HG02852 (cell line): ENCODE measurements at regions not wholly inside any gene's neighbourhood (a gene's known extent, or its start where the extent isn't known, plus 50 kb on each side); places are given as distances from the start of the nearest gene placed in this dataset.
"Not testable (repeated sequence)": the region's sequence is repeated elsewhere in the genome, so short reads cannot be mapped to it uniquely, and the experiment has no call there.

Source experiments
- ATAC-seq: cut with Tn5 transposase; IDR thresholded peaks from one replicate; pipeline ENCODE4 v1.9.1; 2021; ENCODE audit warnings: mild to moderate bottlenecking, moderate library complexity; ENCODE audit not compliant: unreplicated experiment

DNA sequence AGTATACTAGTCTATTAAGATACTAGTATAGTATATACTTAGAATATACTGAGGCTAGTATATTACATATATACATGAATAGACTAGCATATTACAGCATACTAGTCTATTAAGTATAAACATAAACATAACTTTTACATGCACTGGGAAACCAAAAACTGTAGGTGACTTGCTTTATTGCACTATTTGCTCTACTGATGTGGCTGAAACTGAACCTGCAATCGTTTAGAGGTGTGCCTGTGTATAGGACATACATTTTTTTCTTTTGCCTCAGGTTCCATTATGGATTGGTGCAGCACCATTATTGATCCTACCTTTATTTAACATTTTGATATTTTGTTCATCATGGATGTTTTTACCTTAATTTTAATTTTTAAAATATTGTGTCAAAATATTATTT, 143.2 kb upstream of the RGS6 start:
- no peak for ATAC-seq

DNA sequence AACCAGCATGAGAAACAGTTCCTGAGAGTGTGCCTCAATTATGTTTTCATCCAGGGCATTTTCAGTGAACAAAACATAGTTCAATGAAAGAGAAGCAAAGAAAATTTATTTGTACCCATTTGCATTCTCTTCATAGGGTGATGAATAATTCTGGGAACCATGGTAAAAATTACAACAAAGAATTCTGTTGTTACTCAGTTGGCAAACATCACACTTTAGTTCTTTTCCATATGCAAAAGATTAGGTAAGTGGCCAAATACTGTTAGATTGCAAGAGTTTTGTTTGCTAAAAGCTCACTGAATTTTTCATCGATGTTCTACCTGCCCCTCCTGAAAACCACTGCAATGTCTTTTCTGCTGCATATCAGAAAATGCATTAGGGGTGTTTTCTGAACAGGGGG, 132.4 kb upstream of the RGS6 start:
- ATAC-seq, result no peak

DNA sequence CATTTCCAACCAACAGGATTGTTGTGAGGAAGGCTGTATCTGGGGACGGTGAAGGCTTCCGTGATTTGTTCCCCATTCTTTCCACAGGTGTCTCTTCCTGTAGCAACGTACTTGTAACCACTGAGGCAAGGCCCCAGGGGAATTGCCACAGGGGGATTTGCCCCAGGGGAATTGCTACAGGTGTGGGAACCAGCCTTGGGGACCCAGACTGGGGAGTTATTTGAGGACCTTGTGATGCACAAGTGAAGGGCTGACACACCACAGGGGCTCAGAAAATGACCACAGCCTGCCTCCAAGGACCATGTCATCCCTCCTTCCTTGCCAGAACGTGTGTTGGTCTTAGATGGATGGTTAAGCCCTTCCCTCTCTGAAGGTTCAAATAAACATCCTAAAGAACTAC, 131.4 kb upstream of the RGS6 start:
- ATAC-seq, result no peak

DNA sequence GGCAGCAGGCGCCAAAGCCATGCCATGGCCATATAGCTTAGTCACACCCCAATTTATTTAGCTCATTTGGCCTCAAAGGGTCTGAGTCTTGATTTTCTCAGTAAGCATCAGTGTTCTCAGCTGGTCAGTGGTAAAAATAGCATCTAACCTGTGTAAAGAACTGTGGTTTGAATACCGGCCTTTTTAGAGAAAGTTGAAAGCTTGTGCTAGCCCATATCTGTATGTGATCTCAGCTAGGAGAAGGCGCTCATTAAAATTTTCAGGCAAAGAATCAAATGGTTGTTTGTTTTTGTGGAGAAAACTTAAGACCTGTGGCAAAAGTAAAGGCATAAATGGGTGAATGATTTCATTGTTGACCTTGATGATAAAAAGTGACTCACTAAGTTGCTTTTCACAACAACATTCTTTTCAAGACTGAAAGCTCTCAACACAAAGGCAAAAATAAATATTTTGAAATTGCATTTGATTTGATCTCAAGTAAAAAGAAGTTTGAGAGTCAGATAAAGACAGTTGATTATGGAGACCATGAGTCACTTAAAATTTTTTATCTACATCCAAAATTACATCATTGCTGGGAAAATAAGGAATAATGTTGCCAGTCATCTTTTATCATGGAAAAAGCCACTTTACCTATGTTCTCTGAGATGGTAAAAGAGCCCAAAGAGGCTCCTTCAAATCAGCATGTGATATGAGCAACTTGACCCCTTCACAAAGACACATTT, 128.5 kb upstream of the RGS6 start:
- ATAC-seq, result no peak

DNA sequence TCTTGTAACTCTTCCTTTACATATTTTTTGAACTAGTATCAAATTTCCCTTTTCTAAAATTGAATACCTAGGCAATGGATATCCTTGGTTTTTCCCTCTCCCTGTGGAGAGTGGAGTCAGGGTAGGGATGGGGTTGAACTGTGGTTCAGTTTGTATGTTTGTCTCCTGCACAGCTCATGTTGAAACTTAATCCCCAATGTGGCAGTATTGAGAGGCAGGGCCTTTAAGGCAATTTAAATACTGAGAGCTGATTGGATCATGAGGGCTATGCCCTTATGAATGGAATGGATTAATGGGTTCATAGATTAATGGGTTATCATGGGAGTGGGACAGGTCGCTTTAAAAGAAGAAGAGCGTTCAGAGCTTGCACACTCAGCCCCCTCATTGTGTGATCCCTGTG, 127.2 kb upstream of the RGS6 start:
- ATAC-seq, result no peak

DNA sequence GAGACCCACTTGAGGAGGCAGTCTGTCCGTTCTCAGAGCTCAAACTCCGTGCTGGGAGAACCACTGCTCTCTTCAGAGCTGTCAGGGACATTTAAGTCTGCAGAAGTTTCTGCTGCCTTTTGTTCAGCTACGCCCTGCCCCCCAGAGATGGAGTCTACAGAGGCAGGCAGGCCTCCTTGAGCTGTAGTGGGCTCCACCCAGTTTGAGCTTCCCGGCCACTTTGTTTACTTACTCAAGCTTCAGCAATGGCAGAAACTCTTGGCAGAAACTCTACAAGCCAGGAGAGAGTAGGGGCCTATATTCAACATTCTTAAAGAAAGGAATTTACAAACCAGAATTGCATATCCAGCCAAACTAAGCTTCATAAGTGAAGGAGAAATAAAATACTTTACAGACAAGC, 125.2 kb upstream of the RGS6 start:
- not testable (repeated sequence) for ATAC-seq

DNA sequence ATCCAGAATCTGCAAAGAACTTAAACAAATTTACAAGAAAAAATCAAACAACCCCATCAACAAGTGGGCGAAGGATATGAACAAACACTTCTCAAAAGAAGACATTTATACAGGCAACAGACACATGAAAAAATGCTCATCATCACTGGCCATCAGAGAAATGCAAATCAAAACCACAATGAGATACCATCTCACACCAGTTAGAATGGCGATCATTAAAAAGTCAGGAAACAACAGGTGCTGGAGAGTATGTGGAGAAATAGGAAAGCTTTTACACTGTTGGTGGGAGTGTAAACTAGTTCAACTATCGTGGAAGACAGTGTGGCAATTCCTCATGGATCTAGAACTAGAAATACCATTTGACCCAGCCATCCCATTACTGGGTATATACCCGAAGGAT, 121.4 kb upstream of the RGS6 start:
- not testable (repeated sequence) for ATAC-seq

DNA sequence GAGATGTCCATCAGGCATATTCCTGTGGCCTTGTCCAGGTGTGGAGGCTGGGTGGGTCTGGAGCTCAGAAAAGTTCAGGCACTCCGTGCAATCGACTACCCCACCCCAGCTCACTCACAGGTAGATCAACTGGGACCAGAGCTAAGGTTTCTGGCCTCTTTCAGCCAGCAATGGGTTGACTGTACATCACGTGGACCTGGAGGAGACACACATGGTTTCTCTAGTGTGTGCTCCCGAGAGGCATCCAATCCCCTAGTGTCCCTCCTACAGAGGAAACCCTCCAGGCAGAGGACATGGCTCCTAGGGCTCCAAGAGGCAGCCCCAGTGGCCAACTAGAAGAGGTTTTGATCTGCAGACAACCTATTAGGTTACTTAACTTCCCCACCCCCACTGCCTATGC, 119.5 kb upstream of the RGS6 start:
- no peak for ATAC-seq

DNA sequence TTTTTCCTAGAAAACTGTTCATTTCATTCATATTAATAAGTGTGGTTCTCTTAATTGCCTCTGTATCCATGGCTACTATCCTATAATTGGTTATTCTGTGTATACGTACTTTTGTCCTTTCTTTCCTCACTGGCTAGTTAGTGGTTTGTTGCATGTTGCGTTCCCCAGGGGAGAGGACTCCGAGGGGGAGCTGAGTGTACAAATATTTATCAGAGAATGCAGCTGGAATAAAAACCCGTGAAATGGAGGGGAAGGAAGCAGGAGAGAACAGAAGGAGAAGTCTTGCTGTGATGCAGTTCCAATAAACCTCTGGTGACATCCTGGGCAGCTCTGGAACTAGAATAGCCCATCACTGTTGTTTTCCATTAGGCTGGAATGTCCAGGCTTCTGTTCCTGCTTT, 117.1 kb upstream of the RGS6 start:
- no peak for ATAC-seq

DNA sequence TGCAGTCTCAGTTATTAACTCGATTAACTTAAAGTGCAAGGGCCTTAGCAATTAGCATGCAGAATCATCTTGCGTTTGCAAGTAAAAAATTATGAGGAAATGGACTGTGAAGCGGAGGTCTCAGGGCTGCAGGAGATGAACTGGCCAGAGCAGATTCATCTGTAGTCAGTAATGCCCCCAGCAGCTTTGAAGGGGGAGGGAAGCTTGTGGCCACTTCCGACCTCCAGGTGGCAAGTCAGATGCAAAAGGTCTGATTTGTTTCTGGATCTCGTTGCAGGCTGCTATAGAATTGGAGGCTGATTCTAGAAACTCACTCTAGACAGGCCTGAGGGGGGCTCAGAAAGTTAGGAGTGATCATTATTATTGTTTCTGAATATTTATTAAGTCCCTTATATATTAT, 107.4 kb upstream of the RGS6 start:
- ATAC-seq, result no peak

DNA sequence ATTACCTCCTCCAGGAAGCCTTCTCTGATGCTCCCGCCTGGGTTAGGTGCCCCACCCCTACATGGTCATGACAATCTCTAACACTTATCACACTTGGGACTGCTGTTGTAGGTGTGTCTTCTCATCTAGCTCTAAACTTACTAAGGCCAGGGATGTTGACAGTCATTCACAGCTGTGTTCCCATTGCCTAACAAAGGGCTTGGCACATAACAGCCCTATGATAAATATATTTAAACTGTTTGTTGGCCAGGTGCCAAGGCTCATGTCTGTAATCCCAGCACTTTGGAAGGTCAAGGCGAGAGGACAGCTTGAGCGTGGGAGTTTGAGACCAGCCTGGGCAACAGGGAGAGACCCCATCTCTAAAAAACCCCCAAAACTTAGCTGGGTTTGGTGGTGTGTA, 98.8 kb upstream of the RGS6 start:
- no peak for ATAC-seq

DNA sequence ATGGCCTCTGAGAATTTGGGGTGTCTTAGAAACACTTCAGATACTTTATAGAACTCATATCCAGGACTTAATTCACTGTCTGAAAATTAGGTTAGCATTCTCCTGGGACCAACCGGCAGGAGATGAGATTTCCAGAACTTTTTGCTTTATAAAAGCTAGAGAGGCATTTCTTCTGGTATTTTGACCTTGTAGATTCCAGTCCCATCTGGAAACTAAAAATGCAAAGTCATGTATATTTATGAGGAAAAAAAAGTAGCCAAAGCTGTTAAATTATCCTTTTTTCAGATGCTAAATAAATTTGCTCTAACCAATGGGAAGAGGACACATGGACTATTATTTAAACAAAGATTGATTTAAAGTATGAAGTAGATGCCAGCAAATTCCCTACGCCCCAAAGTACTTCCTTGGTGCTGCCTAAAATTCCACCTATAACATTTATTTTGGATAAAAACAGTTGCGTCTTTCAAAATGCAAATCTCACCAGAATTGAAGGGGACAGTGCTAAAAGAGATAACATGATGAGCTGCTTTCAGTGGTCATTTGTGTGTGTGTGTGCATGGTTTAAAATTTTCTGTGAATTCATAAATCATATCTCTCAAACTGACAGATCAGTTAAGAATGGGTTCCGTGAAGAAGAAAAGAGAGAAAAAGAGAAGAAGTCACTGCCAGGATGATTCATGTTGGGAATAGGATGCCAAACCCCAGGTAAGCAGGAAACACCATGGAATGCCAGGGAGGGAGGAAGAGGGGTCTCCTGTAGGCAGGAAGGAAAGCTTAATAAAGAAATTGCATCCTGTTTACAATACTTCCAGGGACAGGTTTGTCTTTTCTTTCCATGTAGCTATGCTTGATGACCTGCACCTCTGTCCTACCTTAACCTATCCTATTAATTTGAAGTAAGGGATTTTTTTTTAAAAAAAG, 97.7 kb upstream of the RGS6 start:
- no peak for ATAC-seq

DNA sequence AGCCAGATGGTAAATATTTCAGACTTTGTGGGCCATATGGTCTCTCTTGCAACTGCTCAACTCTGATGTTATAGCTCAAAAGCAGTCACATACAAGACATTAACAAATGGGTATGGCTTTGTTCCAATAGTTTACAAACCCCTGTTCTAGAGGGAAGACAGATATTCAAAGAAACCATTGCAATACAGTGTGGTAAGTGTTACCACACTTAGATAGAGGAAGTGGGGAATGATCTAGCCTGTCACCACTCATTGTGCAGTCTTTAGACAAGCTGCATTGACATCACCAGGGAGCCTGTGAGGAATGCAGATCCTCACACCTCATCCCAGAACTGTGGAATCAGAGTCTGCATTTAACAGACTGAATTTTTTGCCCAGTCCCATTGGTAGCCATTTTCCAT, 80.0 kb upstream of the RGS6 start:
- no peak for ATAC-seq

DNA sequence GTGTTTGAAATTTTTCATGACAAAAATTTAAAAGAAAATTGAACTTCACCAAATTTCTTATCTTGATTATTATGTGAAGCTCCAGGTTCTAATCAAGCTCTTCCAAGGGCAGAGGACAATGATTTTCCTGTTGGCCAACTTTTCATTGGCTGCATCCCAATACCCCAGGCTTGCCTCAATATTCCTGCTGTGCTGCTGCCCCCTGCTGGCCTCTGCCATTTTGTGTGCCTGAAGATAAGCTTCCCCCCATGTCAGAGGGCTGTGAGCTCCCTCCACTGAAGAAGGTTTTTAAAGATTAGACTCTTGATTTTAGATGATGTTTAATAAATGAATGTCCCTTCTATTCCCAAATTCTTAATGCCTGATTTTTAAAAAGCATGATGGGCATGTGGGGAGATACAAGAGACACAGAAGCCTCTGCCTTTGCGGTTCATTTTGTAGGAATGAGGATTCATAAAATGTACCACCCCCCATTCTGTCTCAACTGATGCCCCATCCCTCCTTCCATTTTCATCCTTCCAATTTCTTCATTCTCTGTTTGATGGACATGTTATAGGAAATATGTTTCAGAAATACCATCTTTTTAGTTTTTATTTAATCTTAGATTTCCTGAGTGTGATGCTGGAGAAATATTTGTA, 76.7 kb upstream of the RGS6 start:
- no peak for ATAC-seq

DNA sequence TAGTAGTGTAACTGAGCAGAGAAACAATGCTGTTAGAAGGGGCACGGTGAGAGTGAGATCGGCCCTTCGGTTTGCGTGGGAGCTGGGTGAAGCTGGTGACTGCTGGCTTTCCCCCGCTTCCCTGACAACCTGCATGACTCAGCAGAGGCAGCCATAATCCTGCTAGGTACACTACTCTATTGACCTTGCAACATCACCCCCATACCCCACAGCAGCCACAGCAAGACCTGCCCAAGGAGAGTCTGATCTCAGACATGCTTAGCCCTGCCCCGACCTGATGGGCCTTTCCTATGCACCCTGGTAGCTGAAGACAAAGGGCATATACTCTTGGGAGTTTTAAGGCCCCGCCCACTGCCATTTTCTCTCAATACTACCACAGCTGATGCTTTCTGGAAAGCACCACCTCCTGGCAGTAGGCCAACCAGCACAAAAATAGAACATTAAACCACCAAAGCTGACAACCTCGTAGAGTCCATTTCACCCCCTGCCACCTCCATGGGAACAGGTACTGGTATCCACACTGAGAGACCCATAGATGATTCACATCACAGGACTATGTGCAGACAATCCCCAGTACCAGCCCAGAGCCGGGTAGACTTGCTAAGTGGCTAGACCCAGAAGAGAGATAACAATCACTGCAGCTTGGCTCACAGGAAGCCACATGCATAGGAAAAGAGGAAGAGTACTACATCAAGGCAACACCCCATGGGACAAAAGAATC, 75.9 kb upstream of the RGS6 start:
- ATAC-seq, result no peak

DNA sequence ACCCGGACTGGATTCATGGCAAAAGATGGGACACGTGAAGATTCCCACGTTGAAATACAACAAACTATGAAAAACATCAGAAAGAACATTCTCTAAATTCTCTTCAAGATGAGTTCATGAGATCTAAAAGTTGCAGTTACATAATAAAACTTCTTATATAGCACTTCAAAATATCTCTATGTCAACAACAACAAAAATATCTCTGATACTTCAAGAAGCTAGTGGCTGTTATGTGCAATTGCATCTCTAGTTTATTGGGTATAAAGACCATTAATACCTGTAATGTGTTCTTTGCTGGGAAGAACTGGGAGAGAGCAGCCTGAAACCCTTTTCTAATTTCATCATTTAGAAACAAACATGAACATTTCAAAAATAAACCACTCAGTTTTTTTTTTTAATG, 69.2 kb upstream of the RGS6 start:
- no peak for ATAC-seq

DNA sequence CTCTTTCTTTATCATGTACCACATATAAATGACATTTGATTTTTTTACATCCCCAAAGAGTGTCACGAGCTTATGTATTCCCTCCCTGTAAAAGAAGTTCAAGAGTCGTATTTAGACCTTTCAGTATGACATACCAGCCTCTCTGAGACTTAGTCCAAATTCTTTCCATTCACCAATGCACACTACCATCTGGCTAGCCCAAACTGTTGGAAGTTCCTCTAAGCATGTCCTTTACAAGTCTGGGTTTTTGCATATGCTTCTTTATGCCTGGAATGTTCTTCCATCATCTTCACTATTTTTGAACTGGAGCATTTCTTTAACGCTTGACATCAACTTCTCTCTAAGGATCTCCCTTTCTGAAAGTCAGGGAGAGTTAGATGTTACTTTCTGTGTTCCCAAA, 68.5 kb upstream of the RGS6 start:
- ATAC-seq, result no peak
